ENCODE measurements at regions not wholly inside any gene's neighbourhood (a gene's known extent, or its start where the extent isn't known, plus 50 kb on each side); places are given as distances from the start of the nearest gene placed in this dataset.
A peak's percentile ranks its signal among the peaks of the same experiment; 100 is the strongest.

DNA sequence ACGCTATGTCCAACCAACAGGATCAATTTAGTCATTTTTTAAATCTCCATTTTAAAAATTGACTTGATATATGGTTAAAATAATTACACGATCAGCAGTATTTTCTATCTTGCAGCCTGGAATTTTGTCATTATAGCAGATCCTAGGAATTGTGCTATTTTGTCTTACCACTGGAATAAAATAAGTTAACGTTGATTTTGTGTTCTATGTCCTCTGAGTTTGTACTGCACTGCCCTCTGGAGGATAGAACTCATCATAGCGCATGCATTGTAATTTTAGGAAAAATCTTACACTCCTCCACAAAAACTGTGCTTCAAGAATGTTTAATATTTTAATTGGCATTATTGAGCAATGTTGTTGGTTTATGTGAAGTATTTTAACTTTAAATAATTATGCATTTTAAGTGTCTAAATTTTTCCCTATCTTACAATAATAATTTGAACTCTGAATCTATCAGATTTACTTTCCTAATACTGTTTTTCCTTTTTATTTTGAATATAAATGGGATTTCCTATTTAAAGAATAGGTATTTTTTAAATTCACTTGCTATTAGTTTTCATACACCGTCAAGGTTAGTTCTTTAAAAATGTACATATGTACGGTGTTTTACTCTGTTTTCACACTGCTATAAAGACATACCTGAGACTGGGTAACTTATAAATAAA, 220.1 kb downstream of the PPP1R3A start:
- Mint-ChIP-seq H3K9me3 (no peaks in the 10 kb centered on the region), H3K4me1 (no peaks in the 10 kb centered on the region), H3K27ac (no peak overlapping the region), H3K4me3 (no peak overlapping the region), H3K36me3 (no peaks in the 10 kb centered on the region)
- DNase-seq (ENCODE audit: low spot score in 2 of 2) (no peak), ATAC-seq (no peak)

- H3K4me3 Mint-ChIP-seq, result no peak overlapping the region
- no peaks in the 10 kb centered on the region for H3K4me1 Mint-ChIP-seq
- DNase-seq (ENCODE audit: low spot score in 2 of 2) (no peak), ATAC-seq (no peak)
- no peaks in the 10 kb centered on the region for H3K9me3 Mint-ChIP-seq
- H3K36me3 Mint-ChIP-seq, result no peaks in the 10 kb centered on the region
- no peak overlapping the region for H3K27ac Mint-ChIP-seq
These were observed 224.7 kb downstream of the PPP1R3A start for GRCh38 chr7:113694149-113694548.

DNA sequence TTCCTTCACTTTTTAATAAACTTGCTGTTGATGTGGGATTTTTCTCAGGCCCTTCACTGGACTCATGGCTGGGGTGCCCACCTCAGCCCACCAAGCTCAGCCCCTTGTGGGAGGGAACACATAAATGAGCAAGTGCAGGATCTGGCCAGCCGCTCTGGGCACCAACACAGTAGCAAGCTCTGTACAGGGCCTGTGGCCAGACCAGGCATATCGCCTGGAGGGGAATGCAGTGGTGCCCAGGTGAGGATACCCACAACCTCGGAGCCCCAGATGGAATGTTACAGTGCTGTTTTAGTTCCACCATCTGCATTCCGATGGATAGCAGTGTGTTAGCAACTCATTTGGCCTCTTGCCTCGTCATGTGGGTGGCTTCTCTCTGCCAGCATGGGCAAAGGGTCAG, 234.6 kb downstream of the PPP1R3A start:
- no peak overlapping the region for H3K4me3 Mint-ChIP-seq
- no peaks in the 10 kb centered on the region for H3K36me3 Mint-ChIP-seq
- H3K27ac Mint-ChIP-seq, result no peak overlapping the region
- no peaks in the 10 kb centered on the region for H3K4me1 Mint-ChIP-seq
- ATAC-seq (no peak), DNase-seq (ENCODE audit: low spot score in 2 of 2) (no peak)
- peaks cover 3% of the 10 kb centered on the region for H3K9me3 Mint-ChIP-seq

DNA sequence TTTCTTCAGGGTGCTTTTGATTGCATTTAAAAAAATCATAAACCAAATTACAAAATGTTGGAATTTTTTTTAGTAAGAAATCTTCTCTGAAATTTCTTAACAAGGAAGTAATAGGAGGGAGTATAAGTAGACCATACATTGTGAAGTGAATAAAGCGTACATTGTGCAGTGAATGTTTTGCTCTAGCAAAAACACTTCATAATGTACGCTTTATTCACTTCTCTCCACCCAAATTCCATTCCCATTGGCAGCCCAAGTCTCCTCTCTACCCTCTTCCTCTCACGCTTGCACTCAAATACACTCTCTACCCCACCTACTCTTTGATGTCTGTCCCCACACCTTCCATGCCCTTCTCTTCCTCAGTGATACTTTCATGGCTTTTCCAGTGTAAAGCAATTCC, 241.0 kb downstream of the PPP1R3A start:
- Mint-ChIP-seq H3K9me3 (peaks cover 3% of the 10 kb centered on the region), H3K27ac (no peak overlapping the region), H3K4me1 (no peaks in the 10 kb centered on the region), H3K36me3 (no peaks in the 10 kb centered on the region), H3K4me3 (no peak overlapping the region)
- DNase-seq (ENCODE audit: low spot score in 2 of 2) (no peak), ATAC-seq (no peak)

GRCh38 chr7:113664867-113665266, 253.9 kb downstream of the PPP1R3A start:
- DNase-seq (ENCODE audit: low spot score in 2 of 2), result no peak
- no peaks in the 10 kb centered on the region for H3K36me3 Mint-ChIP-seq
- peaks cover 12% of the 10 kb centered on the region for H3K9me3 Mint-ChIP-seq
- ATAC-seq, result no peak
- no peak overlapping the region for H3K4me3 Mint-ChIP-seq
- H3K4me1 Mint-ChIP-seq, result no peaks in the 10 kb centered on the region
- no peak overlapping the region for H3K27ac Mint-ChIP-seq

DNA sequence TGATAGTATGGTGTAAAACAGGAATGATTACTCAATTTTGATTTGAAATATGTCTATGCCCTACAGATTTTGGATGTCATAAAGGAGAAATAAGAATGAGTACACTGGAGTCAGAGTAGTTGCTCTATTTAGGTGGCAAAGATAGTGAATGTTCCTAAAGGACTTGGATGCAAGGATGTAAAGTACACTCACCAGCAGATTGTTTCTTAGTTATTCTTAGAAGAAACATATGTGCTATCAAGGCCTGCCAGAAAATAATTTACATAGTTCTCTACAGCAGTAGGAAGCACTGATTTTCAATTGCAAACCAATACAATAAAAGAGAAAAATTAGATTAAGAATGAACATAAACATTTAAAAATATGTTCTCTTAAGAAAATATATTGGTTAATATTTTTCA, 259.4 kb downstream of the PPP1R3A start:
- DNase-seq (ENCODE audit: low spot score in 2 of 2) (no peak), ATAC-seq (no peak)
- Mint-ChIP-seq H3K9me3 (peaks cover 4% of the 10 kb centered on the region), H3K4me1 (no peaks in the 10 kb centered on the region), H3K4me3 (no peak overlapping the region), H3K27ac (no peak overlapping the region), H3K36me3 (no peaks in the 10 kb centered on the region)

- no peak for DNase-seq (ENCODE audit: low spot score in 2 of 2)
- no peak for ATAC-seq
- H3K4me3 Mint-ChIP-seq, result no peak overlapping the region
- no peaks in the 10 kb centered on the region for H3K4me1 Mint-ChIP-seq
- no peaks in the 10 kb centered on the region for H3K36me3 Mint-ChIP-seq
- H3K27ac Mint-ChIP-seq, result no peak overlapping the region
- peaks cover 4% of the 10 kb centered on the region for H3K9me3 Mint-ChIP-seq
These were observed 261.2 kb downstream of the PPP1R3A start for GRCh38 chr7:113657603-113658002.

DNA sequence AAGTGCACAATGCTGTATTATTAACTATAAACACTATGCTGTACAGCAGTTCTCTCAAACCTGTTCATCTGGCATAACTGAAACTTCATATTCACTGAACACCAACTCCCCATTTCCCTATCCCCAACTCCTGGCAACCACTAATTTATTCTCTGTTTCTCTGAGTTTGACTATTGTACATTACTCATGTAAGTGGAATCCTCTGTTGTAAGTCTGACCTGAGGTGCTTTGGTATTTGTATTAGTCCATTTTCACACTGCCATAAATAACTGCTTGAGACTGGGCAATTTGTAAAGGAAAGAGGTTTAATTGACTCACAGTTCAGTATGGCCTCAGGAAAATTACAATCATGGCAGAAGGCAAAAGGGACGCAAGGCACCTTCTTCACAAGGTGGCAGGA, 266.3 kb downstream of the PPP1R3A start:
- H3K4me3 Mint-ChIP-seq, result no peak overlapping the region
- no peaks in the 10 kb centered on the region for H3K4me1 Mint-ChIP-seq
- DNase-seq (ENCODE audit: low spot score in 2 of 2), result no peak

GRCh38 chr7:113649556-113649955, 269.3 kb downstream of the PPP1R3A start:
- Mint-ChIP-seq H3K27ac (no peak overlapping the region), H3K9me3 (peaks cover 6% of the 10 kb centered on the region), H3K4me1 (no peaks in the 10 kb centered on the region), H3K4me3 (no peak overlapping the region), H3K36me3 (no peaks in the 10 kb centered on the region)
- DNase-seq (ENCODE audit: low spot score in 2 of 2) (no peak), ATAC-seq (no peak)

More for the DNA sequence above, 266.3 kb downstream of the PPP1R3A start:
- peaks cover 4% of the 10 kb centered on the region for H3K9me3 Mint-ChIP-seq
- no peak overlapping the region for H3K27ac Mint-ChIP-seq
- no peak for ATAC-seq
- H3K36me3 Mint-ChIP-seq, result no peaks in the 10 kb centered on the region

- ATAC-seq (no peak), DNase-seq (ENCODE audit: low spot score in 2 of 2) (no peak)
- no peaks in the 10 kb centered on the region for H3K36me3 Mint-ChIP-seq
- no peak overlapping the region for H3K27ac Mint-ChIP-seq
- no peak overlapping the region for H3K4me3 Mint-ChIP-seq
- H3K9me3 Mint-ChIP-seq, result peaks cover 10% of the 10 kb centered on the region
- no peaks in the 10 kb centered on the region for H3K4me1 Mint-ChIP-seq
These were observed 279.6 kb downstream of the PPP1R3A start for GRCh38 chr7:113639221-113639620.

DNA sequence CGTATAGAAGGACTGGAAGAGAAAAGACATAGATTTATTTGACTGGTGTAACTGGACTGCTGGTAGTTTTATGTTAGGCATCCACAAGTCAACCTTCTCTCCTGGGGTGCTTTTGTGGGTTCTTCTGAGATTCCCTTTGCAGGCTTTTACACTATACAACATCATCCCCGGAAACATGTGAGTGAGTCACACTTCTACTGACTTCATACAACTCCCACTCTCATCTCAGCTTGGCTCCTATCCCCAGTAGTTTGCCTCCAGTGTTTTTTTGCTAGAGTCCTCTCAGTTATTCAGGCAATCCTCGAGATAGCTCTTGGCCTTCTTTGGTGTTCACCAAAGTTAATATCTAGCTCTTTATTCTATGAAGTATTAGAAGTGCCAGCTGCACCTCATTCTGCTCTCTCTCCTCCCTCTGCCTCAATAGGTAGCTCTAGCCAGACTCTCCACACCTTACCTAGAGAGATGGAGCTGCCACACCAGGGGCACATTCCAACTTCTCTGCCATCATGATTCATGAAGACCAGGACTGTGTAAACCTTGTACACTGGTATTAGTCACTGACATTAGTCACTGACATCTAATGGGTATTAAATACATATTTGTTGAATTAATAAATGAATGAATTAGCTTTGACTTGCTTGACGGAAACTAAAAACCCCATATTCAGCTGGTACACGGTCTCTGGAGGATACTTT, 281.9 kb downstream of the PPP1R3A start:
- no peak overlapping the region for H3K4me3 Mint-ChIP-seq

DNA sequence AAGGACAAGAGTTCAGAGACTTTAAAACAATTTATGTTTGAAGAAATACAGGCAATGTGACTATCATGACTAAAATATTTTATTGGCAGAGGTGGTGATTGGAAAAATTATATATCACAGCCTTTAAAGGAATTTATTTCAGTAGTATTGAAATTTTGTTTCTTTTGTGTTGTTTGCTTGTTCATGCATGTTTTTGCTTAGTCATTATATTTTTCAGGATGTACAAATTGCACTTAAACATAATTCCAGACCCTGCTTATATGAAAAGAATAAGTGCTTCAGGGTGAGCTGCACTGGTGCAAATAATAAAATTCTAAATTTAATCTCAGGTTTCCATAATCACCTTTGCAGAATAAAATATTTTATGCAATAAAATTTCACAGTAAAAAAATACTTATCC, 283.3 kb downstream of the PPP1R3A start:
- DNase-seq (ENCODE audit: low spot score in 2 of 2) (no peak), ATAC-seq (no peak)
- Mint-ChIP-seq H3K4me1 (no peaks in the 10 kb centered on the region), H3K4me3 (no peak overlapping the region), H3K36me3 (no peaks in the 10 kb centered on the region), H3K27ac (no peak overlapping the region), H3K9me3 (peaks cover 7% of the 10 kb centered on the region)

More for the DNA sequence above, 281.9 kb downstream of the PPP1R3A start:
- ATAC-seq (peak; percentile 24), DNase-seq (ENCODE audit: low spot score in 2 of 2) (no peak)
- Mint-ChIP-seq H3K27ac (no peak overlapping the region), H3K9me3 (peaks cover 10% of the 10 kb centered on the region), H3K36me3 (no peaks in the 10 kb centered on the region), H3K4me1 (no peaks in the 10 kb centered on the region)

DNA sequence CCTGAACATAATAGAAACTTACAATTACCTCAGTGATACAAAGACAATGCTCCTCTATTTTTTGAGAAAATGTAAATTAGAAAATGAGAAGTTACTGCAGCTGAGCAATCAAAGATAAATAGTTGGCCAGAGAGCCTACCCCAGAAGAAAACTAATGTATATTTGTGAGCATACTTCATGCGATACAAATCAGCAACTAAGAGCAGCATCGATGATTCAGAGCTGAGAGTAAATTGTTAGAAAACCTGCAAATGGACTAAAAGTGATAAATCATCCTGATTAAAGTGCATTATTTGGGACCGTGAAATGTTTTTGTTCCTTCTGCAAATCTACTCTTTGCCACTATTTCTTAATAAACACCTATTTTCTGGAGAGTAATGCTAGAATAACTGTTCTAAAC, 285.7 kb downstream of the PPP1R3A start:
- Mint-ChIP-seq H3K36me3 (no peaks in the 10 kb centered on the region), H3K4me1 (no peaks in the 10 kb centered on the region), H3K9me3 (peaks cover 9% of the 10 kb centered on the region), H3K4me3 (no peak overlapping the region), H3K27ac (no peak overlapping the region)
- ATAC-seq (no peak), DNase-seq (ENCODE audit: low spot score in 2 of 2) (no peak)

- Mint-ChIP-seq H3K9me3 (peaks cover 11% of the 10 kb centered on the region), H3K4me1 (no peaks in the 10 kb centered on the region), H3K27ac (no peak overlapping the region), H3K36me3 (no peaks in the 10 kb centered on the region), H3K4me3 (no peak overlapping the region)
- DNase-seq (ENCODE audit: low spot score in 2 of 2) (no peak), ATAC-seq (no peak)
These were observed 289.6 kb downstream of the PPP1R3A start for GRCh38 chr7:113628948-113629847.

DNA sequence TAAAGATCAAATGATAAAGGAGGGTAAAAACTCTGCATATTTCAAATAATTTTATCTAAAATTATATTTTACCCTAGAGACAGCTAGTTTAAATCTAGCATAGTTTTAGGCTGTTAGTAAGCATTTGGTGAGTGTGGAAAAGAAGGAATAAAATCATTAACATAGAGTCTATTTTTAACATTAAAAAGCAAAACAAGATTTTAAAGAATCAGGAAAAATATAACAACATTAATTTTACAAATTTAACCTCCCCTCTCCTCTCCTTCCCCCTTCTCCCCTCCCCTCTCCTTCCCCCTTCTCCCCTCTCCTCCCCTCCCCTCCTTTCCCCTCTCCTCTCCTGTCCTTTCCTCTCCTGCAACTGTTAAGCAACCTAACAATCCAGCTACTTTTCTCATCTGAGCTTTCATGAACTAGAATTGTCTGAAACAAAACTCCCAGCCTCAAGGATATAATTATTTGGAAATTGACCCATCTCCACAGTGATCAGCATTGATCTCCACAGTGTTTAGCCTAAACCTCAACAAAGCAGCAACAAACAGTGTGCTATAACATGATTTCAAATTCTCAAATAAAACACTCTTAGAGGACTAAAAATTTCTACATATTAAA, 293.2 kb downstream of the PPP1R3A start:
- H3K27ac Mint-ChIP-seq, result no peak overlapping the region
- peaks cover 17% of the 10 kb centered on the region for H3K9me3 Mint-ChIP-seq

More for the DNA sequence above, 293.2 kb downstream of the PPP1R3A start:
- H3K4me3 Mint-ChIP-seq, result no peak overlapping the region
- no peaks in the 10 kb centered on the region for H3K36me3 Mint-ChIP-seq
- ATAC-seq, result no peak
- no peaks in the 10 kb centered on the region for H3K4me1 Mint-ChIP-seq
- DNase-seq (ENCODE audit: low spot score in 2 of 2), result no peak
